ENCODE measurements at regions not wholly inside any gene's neighbourhood (a gene's known extent, or its start where the extent isn't known, plus 50 kb on each side); places are given as distances from the start of the nearest gene placed in this dataset.

GRCh38 chr10:10657139-10657760 lies 360.4 kb upstream of the CELF2 start:
- Mint-ChIP-seq H3K36me3 (ENCODE audit: insufficient read depth, unreplicated experiment) (no peaks in the 10 kb centered on the region), H3K9me3 (ENCODE audit: unreplicated experiment) (no peaks in the 10 kb centered on the region), H3K27ac (ENCODE audit: unreplicated experiment) (no peak overlapping the region), H3K4me3 (ENCODE audit: unreplicated experiment) (no peak overlapping the region), H3K27me3 (ENCODE audit: insufficient read depth, unreplicated experiment) (peaks cover 6% of the 10 kb centered on the region), H3K4me1 (ENCODE audit: low read depth, unreplicated experiment) (no peaks in the 10 kb centered on the region)
- ChIA-PET CTCF (no interaction called here), POLR2A (no interaction called here)
- TF ChIP-seq CTCF (IDR thresholded peaks at IDR 0.05; ENCODE audit: insufficient read depth in 1 of 2, low read depth in 1 of 2, low read length in 1 of 2, severe bottlenecking in 1 of 2, unreplicated experiment in 1 of 2): no peak
- no TSS peak for BruUV-seq (replicated peaks)
- H3K9me3 ChIP-seq: no peaks in the 10 kb centered on the region
- no peak for DNase-seq
- H3K4me1 ChIP-seq: no peaks in the 10 kb centered on the region
- no peaks in the 10 kb centered on the region for H3K36me3 ChIP-seq (ENCODE audit: control insufficient read depth, insufficient read depth, low read length)
- no peaks in the 10 kb centered on the region for H3K27me3 ChIP-seq (replicated peaks; ENCODE audit: control insufficient read depth, insufficient read depth, low read length)
- H3K4me3 ChIP-seq (ENCODE audit: low read depth, low read length): no peak overlapping the region
- intact Hi-C loops (cut with micrococcal nuclease; ENCODE audit: unreplicated experiment): no loop called here

- Mint-ChIP-seq H3K27ac (ENCODE audit: unreplicated experiment) (no peak overlapping the region), H3K36me3 (ENCODE audit: insufficient read depth, unreplicated experiment) (no peaks in the 10 kb centered on the region), H3K4me1 (ENCODE audit: low read depth, unreplicated experiment) (no peaks in the 10 kb centered on the region), H3K27me3 (ENCODE audit: insufficient read depth, unreplicated experiment) (peaks cover 9% of the 10 kb centered on the region), H3K9me3 (ENCODE audit: unreplicated experiment) (no peaks in the 10 kb centered on the region), H3K4me3 (ENCODE audit: unreplicated experiment) (no peak overlapping the region)
- Histone ChIP-seq H3K9me3 (no peaks in the 10 kb centered on the region), H3K4me1 (no peaks in the 10 kb centered on the region), H3K4me3 (ENCODE audit: low read depth, low read length) (no peak overlapping the region), H3K36me3 (ENCODE audit: control insufficient read depth, insufficient read depth, low read length) (no peaks in the 10 kb centered on the region), H3K27me3 (replicated peaks; ENCODE audit: control insufficient read depth, insufficient read depth, low read length) (no peaks in the 10 kb centered on the region)
- DNase-seq: no peak
- intact Hi-C loops (cut with micrococcal nuclease; ENCODE audit: unreplicated experiment): loop anchor here (1.0 kb wide), 1 partner anchor 22 kb away; no protein-coding TSS in a partner anchor
- TF ChIP-seq CTCF (IDR thresholded peaks at IDR 0.05; ENCODE audit: insufficient read depth in 1 of 2, low read depth in 1 of 2, low read length in 1 of 2, severe bottlenecking in 1 of 2, unreplicated experiment in 1 of 2): no peak
- ChIA-PET POLR2A (no interaction called here), CTCF (no interaction called here)
- BruUV-seq (replicated peaks): no TSS peak
These were observed 359.4 kb upstream of the CELF2 start for GRCh38 chr10:10658172-10658785.

- BruUV-seq (replicated peaks): no TSS peak
- no peaks in the 10 kb centered on the region for H3K27me3 ChIP-seq (replicated peaks; ENCODE audit: control insufficient read depth, insufficient read depth, low read length)
- ChIA-PET POLR2A (no interaction called here), CTCF (no interaction called here)
- no peaks in the 10 kb centered on the region for H3K36me3 ChIP-seq (ENCODE audit: control insufficient read depth, insufficient read depth, low read length)
- no peak for TF ChIP-seq CTCF (IDR thresholded peaks at IDR 0.05; ENCODE audit: insufficient read depth in 1 of 2, low read depth in 1 of 2, low read length in 1 of 2, severe bottlenecking in 1 of 2, unreplicated experiment in 1 of 2)
- H3K4me1 Mint-ChIP-seq (ENCODE audit: low read depth, unreplicated experiment): no peaks in the 10 kb centered on the region
- H3K4me1 ChIP-seq: no peaks in the 10 kb centered on the region
- H3K9me3 Mint-ChIP-seq (ENCODE audit: unreplicated experiment): no peaks in the 10 kb centered on the region
- no peaks in the 10 kb centered on the region for H3K36me3 Mint-ChIP-seq (ENCODE audit: insufficient read depth, unreplicated experiment)
- H3K9me3 ChIP-seq: no peaks in the 10 kb centered on the region
- no peak overlapping the region for H3K4me3 ChIP-seq (ENCODE audit: low read depth, low read length)
- peaks cover 15% of the 10 kb centered on the region for H3K27me3 Mint-ChIP-seq (ENCODE audit: insufficient read depth, unreplicated experiment)
- no peak for DNase-seq
- H3K4me3 Mint-ChIP-seq (ENCODE audit: unreplicated experiment): no peak overlapping the region
- no peak overlapping the region for H3K27ac Mint-ChIP-seq (ENCODE audit: unreplicated experiment)
- intact Hi-C loops (cut with micrococcal nuclease; ENCODE audit: unreplicated experiment): no loop called here
These were observed 357.6 kb upstream of the CELF2 start for GRCh38 chr10:10660054-10660453.
